ENCODE measurements at regions not wholly inside any gene's neighbourhood (a gene's known extent, or its start where the extent isn't known, plus 50 kb on each side); places are given as distances from the start of the nearest gene placed in this dataset.

DNA sequence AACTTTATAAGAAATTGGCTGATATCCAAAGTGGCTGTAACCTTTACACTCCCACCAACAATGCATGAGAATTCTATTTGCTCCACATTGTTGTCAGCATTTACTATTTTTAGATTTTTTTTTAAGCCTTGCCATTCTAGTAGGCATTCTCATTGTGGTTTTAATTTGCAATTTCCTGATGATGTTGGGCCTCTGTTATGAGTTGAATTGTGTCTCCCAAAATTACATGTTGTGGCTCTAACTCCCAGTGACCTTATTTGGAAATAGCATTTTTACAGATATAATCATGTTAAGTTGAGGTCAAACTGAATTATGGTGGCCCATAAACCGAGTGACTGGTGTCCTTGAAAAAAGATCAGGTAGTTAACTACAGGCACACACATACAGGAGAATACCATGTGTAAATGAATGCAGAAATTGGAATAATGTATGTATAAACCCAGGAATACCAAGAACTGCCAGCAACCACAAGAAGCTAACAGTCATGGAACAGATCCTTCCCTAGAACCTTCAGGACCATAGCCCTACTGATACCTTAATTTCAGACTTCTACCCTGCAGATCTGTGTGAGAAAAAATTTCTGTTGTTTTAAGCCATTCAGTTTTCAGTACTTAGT is 348.8 kb upstream of the DAB1 start:
- TF ChIP-seq POLR2AphosphoS5 (IDR thresholded peaks at IDR 0.05; ENCODE audit: low read depth, low read length): no peak
- TF ChIP-seq TAF1 (IDR thresholded peaks at IDR 0.05; ENCODE audit: borderline replicate concordance, insufficient read depth, low read length): no peak
- no peak for TF ChIP-seq SIN3A (IDR thresholded peaks at IDR 0.05; ENCODE audit: borderline replicate concordance, insufficient read depth, low read length)
- TF ChIP-seq, protein P1, sequence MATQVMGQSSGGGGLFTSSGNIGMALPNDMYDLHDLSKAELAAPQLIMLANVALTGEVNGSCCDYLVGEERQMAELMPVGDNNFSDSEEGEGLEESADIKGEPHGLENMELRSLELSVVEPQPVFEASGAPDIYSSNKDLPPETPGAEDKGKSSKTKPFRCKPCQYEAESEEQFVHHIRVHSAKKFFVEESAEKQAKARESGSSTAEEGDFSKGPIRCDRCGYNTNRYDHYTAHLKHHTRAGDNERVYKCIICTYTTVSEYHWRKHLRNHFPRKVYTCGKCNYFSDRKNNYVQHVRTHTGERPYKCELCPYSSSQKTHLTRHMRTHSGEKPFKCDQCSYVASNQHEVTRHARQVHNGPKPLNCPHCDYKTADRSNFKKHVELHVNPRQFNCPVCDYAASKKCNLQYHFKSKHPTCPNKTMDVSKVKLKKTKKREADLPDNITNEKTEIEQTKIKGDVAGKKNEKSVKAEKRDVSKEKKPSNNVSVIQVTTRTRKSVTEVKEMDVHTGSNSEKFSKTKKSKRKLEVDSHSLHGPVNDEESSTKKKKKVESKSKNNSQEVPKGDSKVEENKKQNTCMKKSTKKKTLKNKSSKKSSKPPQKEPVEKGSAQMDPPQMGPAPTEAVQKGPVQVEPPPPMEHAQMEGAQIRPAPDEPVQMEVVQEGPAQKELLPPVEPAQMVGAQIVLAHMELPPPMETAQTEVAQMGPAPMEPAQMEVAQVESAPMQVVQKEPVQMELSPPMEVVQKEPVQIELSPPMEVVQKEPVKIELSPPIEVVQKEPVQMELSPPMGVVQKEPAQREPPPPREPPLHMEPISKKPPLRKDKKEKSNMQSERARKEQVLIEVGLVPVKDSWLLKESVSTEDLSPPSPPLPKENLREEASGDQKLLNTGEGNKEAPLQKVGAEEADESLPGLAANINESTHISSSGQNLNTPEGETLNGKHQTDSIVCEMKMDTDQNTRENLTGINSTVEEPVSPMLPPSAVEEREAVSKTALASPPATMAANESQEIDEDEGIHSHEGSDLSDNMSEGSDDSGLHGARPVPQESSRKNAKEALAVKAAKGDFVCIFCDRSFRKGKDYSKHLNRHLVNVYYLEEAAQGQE (IDR thresholded peaks at IDR 0.05; ENCODE audit: insufficient read depth in 1 of 2, low read depth in 2 of 2, low read length in 2 of 2): no peak
- no peak for TF ChIP-seq FOXP2 (optimal IDR thresholded peaks at IDR 0.05; ENCODE audit: borderline replicate concordance, extremely low read depth, extremely low read length, insufficient read depth)

DNA sequence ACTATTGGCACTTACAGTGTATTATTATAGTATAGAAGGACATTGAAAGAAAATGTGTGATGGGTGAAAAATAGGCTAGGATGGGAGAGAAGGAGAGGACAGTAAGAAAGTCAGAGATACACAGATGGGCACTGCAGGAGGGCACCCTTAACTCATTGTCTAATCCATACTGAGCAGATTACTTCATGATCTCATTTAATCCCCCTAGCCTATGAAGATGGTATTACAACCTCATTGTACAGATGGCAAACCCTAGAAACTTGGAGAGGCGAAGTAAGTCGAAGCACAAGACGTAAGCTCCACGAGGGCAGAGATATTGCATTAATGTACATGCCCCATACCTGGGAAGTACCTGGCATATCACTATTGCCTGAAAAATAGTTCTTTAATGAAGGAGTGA is 346.9 kb upstream of the DAB1 start:
- no peak for TF ChIP-seq SIN3A (IDR thresholded peaks at IDR 0.05; ENCODE audit: borderline replicate concordance, insufficient read depth, low read length)
- no peak for TF ChIP-seq FOXP2 (optimal IDR thresholded peaks at IDR 0.05; ENCODE audit: borderline replicate concordance, extremely low read depth, extremely low read length, insufficient read depth)
- no peak for TF ChIP-seq POLR2AphosphoS5 (IDR thresholded peaks at IDR 0.05; ENCODE audit: low read depth, low read length)
- TF ChIP-seq TAF1 (IDR thresholded peaks at IDR 0.05; ENCODE audit: borderline replicate concordance, insufficient read depth, low read length): no peak

DNA sequence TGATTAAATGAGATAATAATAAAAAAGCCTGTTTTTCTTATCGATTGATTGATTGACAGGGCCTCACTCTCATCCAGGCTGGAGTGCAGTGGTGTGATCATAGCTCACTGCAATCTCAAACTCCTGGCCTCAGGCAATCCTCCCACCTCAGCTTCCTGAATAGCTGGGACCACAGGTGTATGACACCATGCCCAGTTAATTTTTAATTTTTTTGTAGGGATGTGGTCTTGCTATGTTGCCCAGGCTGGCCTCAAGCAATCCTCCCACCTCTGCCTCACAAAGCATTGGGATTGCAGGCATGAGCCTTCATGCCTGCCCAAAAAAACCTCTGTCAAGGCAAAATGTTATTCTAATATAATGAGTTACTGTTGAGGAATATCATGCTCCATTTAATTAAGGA is 346.4 kb upstream of the DAB1 start:
- TF ChIP-seq SIN3A (IDR thresholded peaks at IDR 0.05; ENCODE audit: borderline replicate concordance, insufficient read depth, low read length) (no peak), POLR2AphosphoS5 (IDR thresholded peaks at IDR 0.05; ENCODE audit: low read depth, low read length) (no peak), FOXP2 (optimal IDR thresholded peaks at IDR 0.05; ENCODE audit: borderline replicate concordance, extremely low read depth, extremely low read length, insufficient read depth) (no peak), TAF1 (IDR thresholded peaks at IDR 0.05; ENCODE audit: borderline replicate concordance, insufficient read depth, low read length) (no peak)
- TF ChIP-seq, protein P1 (IDR thresholded peaks at IDR 0.05; ENCODE audit: insufficient read depth in 1 of 2, low read depth in 2 of 2, low read length in 2 of 2): no peak

DNA sequence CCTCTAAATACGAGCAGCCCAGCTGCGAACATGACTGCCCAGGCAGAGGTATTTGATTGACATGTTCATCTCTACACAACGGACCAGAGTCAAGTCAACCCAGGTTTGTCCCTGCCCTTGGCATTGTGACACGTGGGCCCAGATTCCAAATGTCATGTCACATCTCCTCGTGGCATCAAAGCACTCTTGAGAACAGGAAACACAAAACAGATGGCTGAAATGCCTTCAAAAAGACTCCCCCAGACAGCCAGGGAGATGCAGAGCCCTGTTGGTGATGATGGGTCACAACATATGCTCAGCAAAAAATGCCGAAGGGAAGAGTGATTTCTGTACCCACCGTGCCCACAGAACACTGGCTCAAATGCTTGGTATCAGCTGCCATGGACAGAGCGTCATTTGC is 337.8 kb upstream of the DAB1 start:
- TF ChIP-seq TAF1 (IDR thresholded peaks at IDR 0.05; ENCODE audit: borderline replicate concordance, insufficient read depth, low read length) (no peak), SIN3A (IDR thresholded peaks at IDR 0.05; ENCODE audit: borderline replicate concordance, insufficient read depth, low read length) (no peak), POLR2AphosphoS5 (IDR thresholded peaks at IDR 0.05; ENCODE audit: low read depth, low read length) (no peak), FOXP2 (optimal IDR thresholded peaks at IDR 0.05; ENCODE audit: borderline replicate concordance, extremely low read depth, extremely low read length, insufficient read depth) (no peak)
- TF ChIP-seq, protein P1 (IDR thresholded peaks at IDR 0.05; ENCODE audit: insufficient read depth in 1 of 2, low read depth in 2 of 2, low read length in 2 of 2): no peak

DNA sequence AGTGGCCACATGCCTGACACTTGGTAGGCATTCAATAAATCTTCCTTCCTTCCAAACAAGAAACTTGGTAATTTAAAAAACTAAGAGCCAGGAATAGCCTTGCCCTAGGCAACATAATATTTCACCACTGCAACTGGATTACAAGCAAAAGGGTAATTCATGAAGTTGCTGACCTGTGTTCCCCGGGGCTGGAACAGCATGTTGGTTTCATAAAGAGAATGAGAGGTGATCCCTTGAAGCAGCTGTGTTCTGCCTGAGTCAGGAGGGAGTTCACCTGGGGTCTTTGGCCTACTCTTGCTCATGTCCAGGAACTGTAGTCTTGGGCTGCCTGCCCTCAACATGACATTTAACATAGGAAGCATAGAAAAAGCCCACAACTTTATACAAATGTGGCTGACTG is 329.0 kb upstream of the DAB1 start:
- TF ChIP-seq TAF1 (IDR thresholded peaks at IDR 0.05; ENCODE audit: borderline replicate concordance, insufficient read depth, low read length) (no peak), FOXP2 (optimal IDR thresholded peaks at IDR 0.05; ENCODE audit: borderline replicate concordance, extremely low read depth, extremely low read length, insufficient read depth) (no peak), POLR2AphosphoS5 (IDR thresholded peaks at IDR 0.05; ENCODE audit: low read depth, low read length) (no peak), SIN3A (IDR thresholded peaks at IDR 0.05; ENCODE audit: borderline replicate concordance, insufficient read depth, low read length) (no peak)
- TF ChIP-seq, protein P1 (IDR thresholded peaks at IDR 0.05; ENCODE audit: insufficient read depth in 1 of 2, low read depth in 2 of 2, low read length in 2 of 2): no peak
